Brain microvascular endothelial cell (primary cell): ENCODE measurements at regions not wholly inside any gene's neighbourhood (a gene's known extent, or its start where the extent isn't known, plus 50 kb on each side); places are given as distances from the start of the nearest gene placed in this dataset.

ENCODE experiments used
- DNase-seq: peaks from one replicate; pipeline ENCODE4 v3.0.0-alpha.2; 2020
- H3K27ac ChIP-seq: fragments of 250-450 bp; sonication (Bioruptor Pico); 2 replicates; pipeline ENCODE4 v1.5.1; 2020; ENCODE audit warnings: mild to moderate bottlenecking, moderate library complexity
- H3K27me3 ChIP-seq: fragments of 250-450 bp; sonication (Bioruptor Pico); replicated peaks from 2 replicates; pipeline ENCODE4 v1.5.1; 2020; ENCODE audit warnings: mild to moderate bottlenecking
- H3K36me3 ChIP-seq: fragments of 250-450 bp; sonication (Bioruptor Pico); replicated peaks from 2 replicates; pipeline ENCODE4 v1.5.1; 2020; ENCODE audit warnings: mild to moderate bottlenecking
- H3K4me3 ChIP-seq: 2 replicates; pipeline ENCODE4 v1.5.1; 2011; ENCODE audit warnings: low read depth, mild to moderate bottlenecking, control low read depth, low read length, moderate library complexity
- in situ Hi-C: cut with HindIII; loops from 2 replicates; pipeline ENCODE4 v1.10.0; 2017; ENCODE audit warnings: low sequenced_read_pairs, low pct_ligation_motif_present
- TF ChIP-seq, protein P1 (sequence below): IDR thresholded peaks from 2 replicates; pipeline ENCODE4 v1.5.1; 2011; ENCODE audit warnings: low read depth, mild to moderate bottlenecking, moderate library complexity, low read length, control low read depth, inconsistent platforms; ENCODE audit errors: missing control alignments

DNA sequence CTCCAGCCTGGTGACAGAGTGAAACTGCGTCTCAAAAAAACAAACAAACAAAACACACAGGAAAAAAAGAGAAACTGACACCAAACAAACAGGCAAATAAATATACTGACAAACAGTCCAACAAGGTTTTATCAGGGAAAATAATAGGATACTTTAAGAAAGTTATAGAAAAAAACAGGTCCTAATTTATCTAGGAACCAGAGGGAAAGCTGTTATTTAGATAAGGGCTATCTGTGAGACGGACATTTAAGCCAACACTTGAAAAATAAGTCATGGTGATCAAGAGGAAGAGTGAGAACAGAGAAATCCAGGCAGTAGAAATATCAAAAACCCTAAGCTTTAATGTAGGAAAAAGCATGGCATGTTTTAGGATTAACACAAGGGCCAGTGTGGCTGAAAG lies 68.9 kb downstream of the FAM217A start:
- no peak for DNase-seq
- TF ChIP-seq, protein P1, sequence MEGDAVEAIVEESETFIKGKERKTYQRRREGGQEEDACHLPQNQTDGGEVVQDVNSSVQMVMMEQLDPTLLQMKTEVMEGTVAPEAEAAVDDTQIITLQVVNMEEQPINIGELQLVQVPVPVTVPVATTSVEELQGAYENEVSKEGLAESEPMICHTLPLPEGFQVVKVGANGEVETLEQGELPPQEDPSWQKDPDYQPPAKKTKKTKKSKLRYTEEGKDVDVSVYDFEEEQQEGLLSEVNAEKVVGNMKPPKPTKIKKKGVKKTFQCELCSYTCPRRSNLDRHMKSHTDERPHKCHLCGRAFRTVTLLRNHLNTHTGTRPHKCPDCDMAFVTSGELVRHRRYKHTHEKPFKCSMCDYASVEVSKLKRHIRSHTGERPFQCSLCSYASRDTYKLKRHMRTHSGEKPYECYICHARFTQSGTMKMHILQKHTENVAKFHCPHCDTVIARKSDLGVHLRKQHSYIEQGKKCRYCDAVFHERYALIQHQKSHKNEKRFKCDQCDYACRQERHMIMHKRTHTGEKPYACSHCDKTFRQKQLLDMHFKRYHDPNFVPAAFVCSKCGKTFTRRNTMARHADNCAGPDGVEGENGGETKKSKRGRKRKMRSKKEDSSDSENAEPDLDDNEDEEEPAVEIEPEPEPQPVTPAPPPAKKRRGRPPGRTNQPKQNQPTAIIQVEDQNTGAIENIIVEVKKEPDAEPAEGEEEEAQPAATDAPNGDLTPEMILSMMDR: no peak
- in situ Hi-C loops: no loop called here

DNA sequence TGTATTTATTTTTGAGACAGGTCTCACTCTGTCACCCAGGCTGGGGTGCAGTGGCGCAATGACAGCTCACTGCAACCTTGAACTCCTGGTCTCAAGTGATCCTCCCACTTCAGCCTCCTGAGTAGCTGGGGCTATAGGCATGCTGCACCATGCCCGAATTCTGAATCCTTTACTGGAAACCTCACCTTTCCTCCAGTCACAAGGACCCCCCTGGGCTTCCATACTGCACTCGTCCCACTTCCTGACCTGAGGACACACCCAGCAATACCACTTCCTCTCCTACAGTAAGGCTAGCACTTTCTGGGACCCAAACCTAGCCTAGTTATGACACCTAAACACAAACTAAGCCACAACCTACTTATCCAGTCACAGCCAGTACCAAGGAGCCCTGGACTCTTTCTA lies 68.2 kb downstream of the FAM217A start:
- H3K27ac ChIP-seq: no peak overlapping the region
- TF ChIP-seq, protein P1: no peak
- in situ Hi-C loops: no loop called here
- no peaks in the 10 kb centered on the region for H3K27me3 ChIP-seq
- DNase-seq: no peak
- no peak overlapping the region for H3K4me3 ChIP-seq
- no peaks in the 10 kb centered on the region for H3K36me3 ChIP-seq

More for the DNA sequence above, 68.9 kb downstream of the FAM217A start:
- Histone ChIP-seq H3K27me3 (no peaks in the 10 kb centered on the region), H3K27ac (no peak overlapping the region), H3K4me3 (no peak overlapping the region), H3K36me3 (no peaks in the 10 kb centered on the region)

DNA sequence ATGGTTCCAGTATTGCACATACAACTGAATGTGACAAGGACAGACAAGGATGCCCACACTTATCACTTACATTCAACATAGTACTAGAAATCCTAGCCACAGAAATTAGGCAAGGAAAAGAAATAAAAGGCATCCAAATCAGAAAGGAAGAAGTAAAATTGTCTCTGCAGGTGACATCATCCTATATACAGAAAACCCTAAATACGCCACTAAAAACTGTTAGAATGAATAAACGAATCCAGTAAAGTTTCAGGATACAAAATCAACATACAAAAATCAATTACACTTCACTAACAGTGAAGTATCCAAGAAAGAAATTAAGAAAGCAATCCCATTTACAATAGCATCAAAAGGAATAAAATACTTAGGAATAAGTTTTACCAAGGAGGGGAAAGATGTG lies 66.1 kb downstream of the FAM217A start:
- Histone ChIP-seq H3K36me3 (no peaks in the 10 kb centered on the region), H3K4me3 (no peak overlapping the region), H3K27me3 (no peaks in the 10 kb centered on the region), H3K27ac (no peak overlapping the region)
- in situ Hi-C loops: no loop called here
- TF ChIP-seq, protein P1: no peak
- DNase-seq: no peak

DNA sequence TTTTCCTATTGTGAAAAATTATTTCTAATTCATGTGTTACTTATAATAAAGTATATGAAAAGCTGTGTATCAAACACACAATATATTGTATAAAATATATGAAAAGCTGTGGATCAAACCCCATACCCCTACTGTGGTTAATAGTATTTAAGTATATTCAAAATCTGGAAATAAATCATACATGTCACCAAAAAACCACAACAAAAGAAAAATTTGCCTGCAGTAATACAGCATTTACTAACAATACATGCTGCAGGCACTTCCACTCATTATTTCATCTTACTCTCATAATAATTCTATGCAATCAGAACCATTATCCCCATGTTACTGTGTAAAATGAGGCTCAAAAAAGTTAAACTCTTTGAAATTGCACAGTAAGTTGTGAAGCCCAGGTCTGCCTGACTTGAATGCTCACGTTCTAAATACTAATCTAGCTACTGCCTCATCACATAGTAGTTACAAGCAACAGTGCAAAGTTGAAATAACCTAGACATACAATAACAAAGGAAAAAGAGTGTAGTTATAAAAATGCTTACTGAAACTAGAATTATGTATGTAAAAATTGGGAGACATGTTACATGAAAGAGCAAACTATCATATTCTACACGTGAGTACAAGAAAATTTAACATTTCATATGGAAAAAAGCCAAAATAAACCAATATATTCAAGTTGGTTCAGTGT lies 61.7 kb downstream of the FAM217A start:
- Histone ChIP-seq H3K4me3 (peak overlapping the region; percentile 88), H3K27ac (peak overlapping the region; percentile 98), H3K27me3 (no peaks in the 10 kb centered on the region), H3K36me3 (no peaks in the 10 kb centered on the region)
- TF ChIP-seq, protein P1: no peak
- no peak for DNase-seq
- in situ Hi-C loops: no loop called here

DNA sequence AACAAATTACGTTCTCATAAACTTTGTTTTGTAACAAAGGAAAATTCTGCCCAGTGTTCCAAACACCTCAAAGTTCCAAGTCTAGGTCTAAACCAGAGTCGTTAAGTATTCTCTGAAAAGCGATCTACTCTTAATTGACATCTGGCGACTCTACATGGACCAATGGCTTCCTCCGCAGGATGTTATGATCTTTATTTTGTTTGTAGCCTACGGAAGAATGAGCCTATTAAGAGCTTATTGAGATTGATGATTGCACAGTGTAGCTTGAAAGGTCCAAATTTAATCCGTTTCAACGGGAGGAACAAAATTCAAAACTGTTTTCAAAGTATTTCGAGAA lies 61.1 kb downstream of the FAM217A start:
- Histone ChIP-seq H3K36me3 (no peaks in the 10 kb centered on the region), H3K27me3 (no peaks in the 10 kb centered on the region), H3K27ac (peak overlapping the region; percentile 98), H3K4me3 (peak overlapping the region; percentile 88)
- in situ Hi-C loops: no loop called here
- TF ChIP-seq, protein P1: no peak
- DNase-seq: peak; percentile 29

DNA sequence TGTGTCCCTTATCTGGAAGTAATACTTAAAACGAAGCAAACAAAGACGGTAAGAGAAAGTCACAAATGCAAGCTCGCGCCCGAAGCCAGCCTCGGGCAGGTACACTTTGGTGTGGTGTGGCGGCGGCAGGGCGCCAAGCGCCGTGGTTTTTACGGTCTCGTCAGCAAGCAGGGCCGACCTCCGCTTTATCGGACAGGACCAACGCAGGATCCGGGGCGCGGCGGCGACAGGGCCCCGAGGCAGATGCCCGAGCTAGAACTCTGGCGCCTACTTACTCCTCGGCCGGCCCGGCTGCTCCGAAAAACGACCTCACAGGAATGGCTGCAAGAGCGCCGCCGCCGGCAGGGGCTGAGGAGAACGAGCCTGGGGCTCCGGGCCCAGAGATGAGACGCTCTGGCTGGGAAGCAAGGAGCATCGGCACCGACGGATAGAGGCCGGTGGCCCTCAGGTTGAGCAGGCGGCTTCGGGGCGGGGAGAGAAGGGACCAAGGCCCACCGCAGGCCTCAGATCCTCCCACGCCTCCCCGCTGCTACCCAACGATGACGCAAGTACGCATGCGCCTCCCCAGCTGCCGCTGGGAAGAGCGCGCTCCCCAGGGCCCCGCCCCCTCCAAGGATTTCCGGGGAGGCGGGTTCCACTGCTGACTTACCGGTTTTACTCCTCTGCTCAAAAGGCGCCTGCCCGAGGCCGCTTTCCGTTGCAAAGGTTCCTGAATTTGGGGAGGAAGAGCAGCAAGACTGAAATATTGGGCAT lies 60.6 kb downstream of the FAM217A start:
- Histone ChIP-seq H3K4me3 (peak overlapping the region; percentile 88), H3K27me3 (no peaks in the 10 kb centered on the region), H3K36me3 (no peaks in the 10 kb centered on the region), H3K27ac (peak overlapping the region; percentile 98)
- DNase-seq: peak; percentile 88
- TF ChIP-seq, protein P1: peak; percentile 58
- in situ Hi-C loops: no loop called here
